ENCODE measurements at regions not wholly inside any gene's neighbourhood (a gene's known extent, or its start where the extent isn't known, plus 50 kb on each side); places are given as distances from the start of the nearest gene placed in this dataset.

DNA sequence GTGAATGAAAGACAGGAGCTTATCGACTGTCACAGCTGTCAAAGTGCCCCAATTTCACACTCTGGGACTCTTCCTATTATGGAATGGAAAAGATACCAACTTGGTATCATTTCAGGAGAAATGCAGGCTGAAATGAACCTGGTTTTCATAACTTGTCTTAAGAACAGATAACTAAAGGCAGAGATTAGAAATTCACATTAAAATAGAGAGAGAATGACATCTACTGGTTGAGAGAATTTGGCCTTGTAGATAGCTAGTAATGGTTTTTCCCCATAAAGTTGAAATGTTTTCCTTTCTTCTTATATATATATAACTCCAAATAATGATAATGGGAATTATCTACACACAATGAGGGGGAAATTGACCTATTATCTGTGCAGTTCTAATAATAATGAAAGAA is 600.2 kb upstream of the CCNG1 start:
- no peaks in the 10 kb centered on the region for H4K20me1 ChIP-seq (ENCODE audit: insufficient read depth)
- no peaks in the 10 kb centered on the region for H3K9me2 ChIP-seq (ENCODE audit: insufficient read depth, low read length)
- no peak overlapping the region for H3K9ac ChIP-seq (ENCODE audit: low read length)
- H3K27ac ChIP-seq (ENCODE audit: low read length): no peak overlapping the region
- H2AFZ ChIP-seq (ENCODE audit: low read depth, low read length): no peak overlapping the region
- no peaks in the 10 kb centered on the region for H3K27me3 ChIP-seq (ENCODE audit: insufficient read depth, low read depth, low read length)
- no peak overlapping the region for H3K4me3 ChIP-seq (ENCODE audit: low read length)
- no peaks in the 10 kb centered on the region for H3F3A ChIP-seq (ENCODE audit: insufficient read depth, low read length, poor library complexity, severe bottlenecking)
- peak; percentile 70 for TF ChIP-seq RAD21 (conservative IDR thresholded peaks at IDR 0.05)
- no peak for TF ChIP-seq EZH2 (IDR thresholded peaks at IDR 0.05; ENCODE audit: borderline replicate concordance, insufficient read depth, low read length, poor library complexity, severe bottlenecking)
- TF ChIP-seq, protein P1, sequence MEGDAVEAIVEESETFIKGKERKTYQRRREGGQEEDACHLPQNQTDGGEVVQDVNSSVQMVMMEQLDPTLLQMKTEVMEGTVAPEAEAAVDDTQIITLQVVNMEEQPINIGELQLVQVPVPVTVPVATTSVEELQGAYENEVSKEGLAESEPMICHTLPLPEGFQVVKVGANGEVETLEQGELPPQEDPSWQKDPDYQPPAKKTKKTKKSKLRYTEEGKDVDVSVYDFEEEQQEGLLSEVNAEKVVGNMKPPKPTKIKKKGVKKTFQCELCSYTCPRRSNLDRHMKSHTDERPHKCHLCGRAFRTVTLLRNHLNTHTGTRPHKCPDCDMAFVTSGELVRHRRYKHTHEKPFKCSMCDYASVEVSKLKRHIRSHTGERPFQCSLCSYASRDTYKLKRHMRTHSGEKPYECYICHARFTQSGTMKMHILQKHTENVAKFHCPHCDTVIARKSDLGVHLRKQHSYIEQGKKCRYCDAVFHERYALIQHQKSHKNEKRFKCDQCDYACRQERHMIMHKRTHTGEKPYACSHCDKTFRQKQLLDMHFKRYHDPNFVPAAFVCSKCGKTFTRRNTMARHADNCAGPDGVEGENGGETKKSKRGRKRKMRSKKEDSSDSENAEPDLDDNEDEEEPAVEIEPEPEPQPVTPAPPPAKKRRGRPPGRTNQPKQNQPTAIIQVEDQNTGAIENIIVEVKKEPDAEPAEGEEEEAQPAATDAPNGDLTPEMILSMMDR (IDR thresholded peaks at IDR 0.05; ENCODE audit: poor library complexity, severe bottlenecking): peak; percentile 59
- TF ChIP-seq SMC3 (conservative IDR thresholded peaks at IDR 0.05; ENCODE audit: poor library complexity): peak; percentile 68
- TF ChIP-seq POLR2AphosphoS5 (IDR thresholded peaks at IDR 0.05): no peak
- no peak for TF ChIP-seq TAF1 (IDR thresholded peaks at IDR 0.05; ENCODE audit: low read depth)
- H3K4me2 ChIP-seq (ENCODE audit: low read length): no peak overlapping the region
- H3K9me3 ChIP-seq (ENCODE audit: low read length): no peaks in the 10 kb centered on the region
- no peaks in the 10 kb centered on the region for H3K36me3 ChIP-seq (ENCODE audit: insufficient read depth, low read length)
- no peaks in the 10 kb centered on the region for H3K79me2 ChIP-seq (replicated peaks; ENCODE audit: insufficient read depth, low read length)

DNA sequence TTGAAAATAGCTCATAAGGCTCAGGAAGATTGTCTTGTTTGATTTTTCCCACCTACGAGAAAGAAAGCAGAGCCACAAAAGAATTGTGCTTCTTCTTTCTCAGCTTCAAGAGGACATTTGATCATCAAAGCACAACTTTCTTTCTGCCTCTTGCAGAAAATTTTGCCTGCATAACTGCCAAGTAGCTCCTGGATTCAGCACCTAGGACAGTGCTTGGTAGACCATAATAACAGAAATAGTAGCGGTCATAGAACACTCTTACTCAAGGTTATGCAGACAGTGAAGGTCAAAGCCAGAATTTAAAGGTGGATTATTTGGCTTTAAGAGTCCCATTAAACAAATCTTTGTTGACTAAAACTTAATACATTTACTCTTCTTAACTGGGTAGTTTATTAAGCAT is 594.7 kb upstream of the CCNG1 start:
- Histone ChIP-seq H3K4me2 (ENCODE audit: low read length) (no peak overlapping the region), H3K36me3 (ENCODE audit: insufficient read depth, low read length) (no peaks in the 10 kb centered on the region), H3K27ac (ENCODE audit: low read length) (no peak overlapping the region), H3K27me3 (ENCODE audit: insufficient read depth, low read depth, low read length) (no peaks in the 10 kb centered on the region), H3K4me3 (ENCODE audit: low read length) (no peak overlapping the region), H3K9me3 (ENCODE audit: low read length) (no peaks in the 10 kb centered on the region), H4K20me1 (ENCODE audit: insufficient read depth) (no peaks in the 10 kb centered on the region), H3F3A (ENCODE audit: insufficient read depth, low read length, poor library complexity, severe bottlenecking) (no peaks in the 10 kb centered on the region), H3K79me2 (replicated peaks; ENCODE audit: insufficient read depth, low read length) (no peaks in the 10 kb centered on the region), H3K9ac (ENCODE audit: low read length) (no peak overlapping the region), H2AFZ (ENCODE audit: low read depth, low read length) (no peak overlapping the region), H3K9me2 (ENCODE audit: insufficient read depth, low read length) (no peaks in the 10 kb centered on the region)
- TF ChIP-seq EP300 (conservative IDR thresholded peaks at IDR 0.05; ENCODE audit: poor library complexity, severe bottlenecking) (no peak), REST (IDR thresholded peaks at IDR 0.05; ENCODE audit: borderline replicate concordance) (no peak), MXI1 (conservative IDR thresholded peaks at IDR 0.05; ENCODE audit: poor library complexity, severe bottlenecking) (no peak), TAF1 (IDR thresholded peaks at IDR 0.05; ENCODE audit: low read depth) (no peak), RAD21 (conservative IDR thresholded peaks at IDR 0.05) (no peak)

DNA sequence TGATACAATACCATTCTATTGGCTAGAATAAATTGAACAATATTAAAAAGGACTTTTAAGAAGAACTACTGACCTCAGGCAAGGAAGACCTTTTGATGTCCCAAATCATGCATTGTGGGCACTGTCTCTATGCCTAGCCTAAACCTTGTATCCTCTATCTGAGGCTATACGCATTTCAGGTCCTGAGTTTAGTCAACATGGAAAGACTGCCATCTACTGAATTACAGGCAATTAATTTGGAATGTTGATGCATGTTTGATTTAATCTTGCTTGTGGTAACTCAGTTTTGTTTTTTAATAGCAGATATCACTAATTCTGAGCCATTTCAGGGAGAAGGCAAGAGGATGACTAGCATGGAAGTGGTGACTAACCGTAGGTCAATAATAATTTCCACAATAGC is 585.3 kb upstream of the CCNG1 start:
- Histone ChIP-seq H3K27ac (ENCODE audit: low read length) (no peak overlapping the region), H3K4me2 (ENCODE audit: low read length) (no peak overlapping the region), H3K9ac (ENCODE audit: low read length) (no peak overlapping the region), H3K36me3 (ENCODE audit: insufficient read depth, low read length) (no peaks in the 10 kb centered on the region), H3K9me2 (ENCODE audit: insufficient read depth, low read length) (no peaks in the 10 kb centered on the region), H2AFZ (ENCODE audit: low read depth, low read length) (no peak overlapping the region), H3K27me3 (ENCODE audit: insufficient read depth, low read depth, low read length) (no peaks in the 10 kb centered on the region), H3K9me3 (ENCODE audit: low read length) (no peaks in the 10 kb centered on the region), H3K79me2 (replicated peaks; ENCODE audit: insufficient read depth, low read length) (no peaks in the 10 kb centered on the region), H4K20me1 (ENCODE audit: insufficient read depth) (no peaks in the 10 kb centered on the region), H3F3A (ENCODE audit: insufficient read depth, low read length, poor library complexity, severe bottlenecking) (no peaks in the 10 kb centered on the region), H3K4me3 (ENCODE audit: low read length) (no peak overlapping the region)
- TF ChIP-seq SMC3 (conservative IDR thresholded peaks at IDR 0.05; ENCODE audit: poor library complexity) (peak; percentile 32), EP300 (conservative IDR thresholded peaks at IDR 0.05; ENCODE audit: poor library complexity, severe bottlenecking) (no peak), RAD21 (conservative IDR thresholded peaks at IDR 0.05) (peak; percentile 34), EZH2 (IDR thresholded peaks at IDR 0.05; ENCODE audit: borderline replicate concordance, insufficient read depth, low read length, poor library complexity, severe bottlenecking) (no peak), POLR2AphosphoS5 (IDR thresholded peaks at IDR 0.05) (no peak), TAF1 (IDR thresholded peaks at IDR 0.05; ENCODE audit: low read depth) (no peak), REST (IDR thresholded peaks at IDR 0.05; ENCODE audit: borderline replicate concordance) (no peak)

All from neural cell (in vitro differentiated cells).